Activated T-helper 17 cell treated with anti-CD3 and anti-CD28 coated beads, Interleukin-2, amount 50 U/mL, for 72 hours (primary cell): ENCODE measurements at regions not wholly inside any gene's neighbourhood (a gene's known extent, or its start where the extent isn't known, plus 50 kb on each side); places are given as distances from the start of the nearest gene placed in this dataset.
A peak's percentile ranks its signal among the peaks of the same experiment; 100 is the strongest.
"Not testable (repeated sequence)": the region's sequence is repeated elsewhere in the genome, so short reads cannot be mapped to it uniquely, and the experiment has no call there.

Source experiments
- ATAC-seq: fragments of 150-1000 bp; cut with Tn5 transposase; replicated peaks from 2 replicates; pipeline ENCODE4 v1.10.0; 2021; ENCODE audit warnings: mild to moderate bottlenecking, moderate library complexity
- H3K27ac Mint-ChIP-seq: one replicate; pipeline ENCODE4 v1.8.0; 2022; ENCODE audit warnings: mixed read lengths
- H3K27me3 Mint-ChIP-seq: one replicate; pipeline ENCODE4 v1.8.0; 2022; ENCODE audit warnings: mixed read lengths
- H3K36me3 Mint-ChIP-seq: one replicate; pipeline ENCODE4 v1.8.0; 2022; ENCODE audit warnings: low read depth, mild to moderate bottlenecking, mixed read lengths
- H3K4me1 Mint-ChIP-seq: one replicate; pipeline ENCODE4 v1.8.0; 2022; ENCODE audit warnings: mixed read lengths
- H3K4me3 Mint-ChIP-seq: one replicate; pipeline ENCODE4 v1.8.0; 2022; ENCODE audit warnings: mild to moderate bottlenecking, mixed read lengths
- H3K9me3 Mint-ChIP-seq: one replicate; pipeline ENCODE4 v1.8.0; 2022; ENCODE audit warnings: mixed read lengths

- Mint-ChIP-seq H3K9me3 (no peaks in the 10 kb centered on the region), H3K4me1 (peaks cover 5% of the 10 kb centered on the region), H3K36me3 (no peaks in the 10 kb centered on the region), H3K4me3 (no peak overlapping the region), H3K27ac (no peak overlapping the region), H3K27me3 (no peaks in the 10 kb centered on the region)
- peak; percentile 87 for ATAC-seq
Observed at GRCh38 chr14:98008381-98009113, 1211.4 kb downstream of the VRK1 start.

GRCh38 chr14:98009177-98009576, 1212.0 kb downstream of the VRK1 start:
- not testable (repeated sequence) for H3K4me3 Mint-ChIP-seq, H3K36me3 Mint-ChIP-seq, H3K27me3 Mint-ChIP-seq, H3K27ac Mint-ChIP-seq, H3K9me3 Mint-ChIP-seq, ATAC-seq, H3K4me1 Mint-ChIP-seq

GRCh38 chr14:98010784-98011183, 1213.6 kb downstream of the VRK1 start:
- H3K27ac Mint-ChIP-seq: no peak overlapping the region
- H3K4me3 Mint-ChIP-seq: no peak overlapping the region
- H3K4me1 Mint-ChIP-seq: peaks cover 6% of the 10 kb centered on the region
- H3K36me3 Mint-ChIP-seq: no peaks in the 10 kb centered on the region
- no peak for ATAC-seq
- no peaks in the 10 kb centered on the region for H3K27me3 Mint-ChIP-seq
- H3K9me3 Mint-ChIP-seq: no peaks in the 10 kb centered on the region

GRCh38 chr14:98014851-98015615, 1217.9 kb downstream of the VRK1 start:
- peaks cover 21% of the 10 kb centered on the region for H3K4me1 Mint-ChIP-seq
- H3K36me3 Mint-ChIP-seq: no peaks in the 10 kb centered on the region
- H3K27ac Mint-ChIP-seq: no peak overlapping the region
- H3K4me3 Mint-ChIP-seq: no peak overlapping the region
- H3K27me3 Mint-ChIP-seq: no peaks in the 10 kb centered on the region
- no peak for ATAC-seq
- H3K9me3 Mint-ChIP-seq: no peaks in the 10 kb centered on the region

- H3K4me3 Mint-ChIP-seq: no peak overlapping the region
- H3K9me3 Mint-ChIP-seq: no peaks in the 10 kb centered on the region
- peak overlapping the region; percentile 65 for H3K27ac Mint-ChIP-seq
- H3K4me1 Mint-ChIP-seq: peaks cover 21% of the 10 kb centered on the region
- no peaks in the 10 kb centered on the region for H3K36me3 Mint-ChIP-seq
- no peak for ATAC-seq
- no peaks in the 10 kb centered on the region for H3K27me3 Mint-ChIP-seq
Observed at GRCh38 chr14:98015921-98016320, 1218.7 kb downstream of the VRK1 start.

GRCh38 chr14:98018628-98019027, 1221.4 kb downstream of the VRK1 start:
- H3K9me3 Mint-ChIP-seq: no peaks in the 10 kb centered on the region
- H3K27ac Mint-ChIP-seq: no peak overlapping the region
- no peak overlapping the region for H3K4me3 Mint-ChIP-seq
- H3K36me3 Mint-ChIP-seq: no peaks in the 10 kb centered on the region
- ATAC-seq: no peak
- peaks cover 21% of the 10 kb centered on the region for H3K4me1 Mint-ChIP-seq
- no peaks in the 10 kb centered on the region for H3K27me3 Mint-ChIP-seq

GRCh38 chr14:98022541-98023520, 1225.6 kb downstream of the VRK1 start:
- no peak overlapping the region for H3K4me3 Mint-ChIP-seq
- H3K4me1 Mint-ChIP-seq: peaks cover 5% of the 10 kb centered on the region
- H3K27me3 Mint-ChIP-seq: no peaks in the 10 kb centered on the region
- no peak overlapping the region for H3K27ac Mint-ChIP-seq
- H3K36me3 Mint-ChIP-seq: no peaks in the 10 kb centered on the region
- no peak for ATAC-seq
- H3K9me3 Mint-ChIP-seq: no peaks in the 10 kb centered on the region

- Mint-ChIP-seq H3K4me1 (no peaks in the 10 kb centered on the region), H3K9me3 (peaks cover 4% of the 10 kb centered on the region), H3K27ac (no peak overlapping the region), H3K4me3 (no peak overlapping the region), H3K36me3 (no peaks in the 10 kb centered on the region), H3K27me3 (no peaks in the 10 kb centered on the region)
- no peak for ATAC-seq
Observed at GRCh38 chr14:98028162-98028561, 1231.0 kb downstream of the VRK1 start.

GRCh38 chr14:98035396-98035795, 1236.6 kb downstream of the BCL11B start:
- Mint-ChIP-seq H3K27me3 (no peaks in the 10 kb centered on the region), H3K9me3 (peaks cover 4% of the 10 kb centered on the region), H3K36me3 (no peaks in the 10 kb centered on the region), H3K4me3 (no peak overlapping the region), H3K4me1 (no peaks in the 10 kb centered on the region), H3K27ac (no peak overlapping the region)
- no peak for ATAC-seq

- Mint-ChIP-seq H3K27ac (no peak overlapping the region), H3K9me3 (peaks cover 4% of the 10 kb centered on the region), H3K27me3 (no peaks in the 10 kb centered on the region), H3K36me3 (no peaks in the 10 kb centered on the region), H3K4me3 (no peak overlapping the region), H3K4me1 (no peaks in the 10 kb centered on the region)
- no peak for ATAC-seq
Observed at GRCh38 chr14:98037831-98038230, 1234.2 kb downstream of the BCL11B start.

- Mint-ChIP-seq H3K9me3 (no peaks in the 10 kb centered on the region), H3K27ac (no peak overlapping the region)
- no peak for ATAC-seq
Observed at GRCh38 chr14:98056946-98057345, 1215.1 kb downstream of the BCL11B start.

GRCh38 chr14:98059106-98059505, 1212.9 kb downstream of the BCL11B start:
- Mint-ChIP-seq H3K36me3 (no peaks in the 10 kb centered on the region), H3K9me3 (no peaks in the 10 kb centered on the region)
- no peak for ATAC-seq

More at GRCh38 chr14:98056946-98057345, 1215.1 kb downstream of the BCL11B start:
- no peaks in the 10 kb centered on the region for H3K4me1 Mint-ChIP-seq
- H3K27me3 Mint-ChIP-seq: no peaks in the 10 kb centered on the region
- no peaks in the 10 kb centered on the region for H3K36me3 Mint-ChIP-seq
- no peak overlapping the region for H3K4me3 Mint-ChIP-seq

GRCh38 chr14:98062083-98062482, 1209.9 kb downstream of the BCL11B start:
- no peaks in the 10 kb centered on the region for H3K9me3 Mint-ChIP-seq
- no peak for ATAC-seq
- H3K27ac Mint-ChIP-seq: no peak overlapping the region
- H3K4me3 Mint-ChIP-seq: no peak overlapping the region
- no peaks in the 10 kb centered on the region for H3K27me3 Mint-ChIP-seq
- no peaks in the 10 kb centered on the region for H3K36me3 Mint-ChIP-seq
- H3K4me1 Mint-ChIP-seq: no peaks in the 10 kb centered on the region

More at GRCh38 chr14:98059106-98059505, 1212.9 kb downstream of the BCL11B start:
- Mint-ChIP-seq H3K4me1 (no peaks in the 10 kb centered on the region), H3K4me3 (no peak overlapping the region), H3K27me3 (no peaks in the 10 kb centered on the region), H3K27ac (no peak overlapping the region)

- no peak for ATAC-seq
- no peaks in the 10 kb centered on the region for H3K36me3 Mint-ChIP-seq
- H3K4me1 Mint-ChIP-seq: no peaks in the 10 kb centered on the region
- no peak overlapping the region for H3K27ac Mint-ChIP-seq
- H3K4me3 Mint-ChIP-seq: no peak overlapping the region
- no peaks in the 10 kb centered on the region for H3K9me3 Mint-ChIP-seq
- no peaks in the 10 kb centered on the region for H3K27me3 Mint-ChIP-seq
Observed at GRCh38 chr14:98069712-98070171, 1202.3 kb downstream of the BCL11B start.
